NT2/D1 (cell line): ENCODE measurements at regions not wholly inside any gene's neighbourhood (a gene's known extent, or its start where the extent isn't known, plus 50 kb on each side); places are given as distances from the start of the nearest gene placed in this dataset.

Experiments
- SUZ12 ChIP-seq: IDR thresholded peaks from 2 replicates; pipeline ENCODE4 v1.6.1; 2011; ENCODE audit not compliant: insufficient read length, insufficient read depth; ENCODE audit errors: extremely low read depth
- YY1 ChIP-seq: IDR thresholded peaks from 2 replicates; pipeline ENCODE4 v1.6.1; 2011; ENCODE audit not compliant: insufficient read length, insufficient read depth
- ZNF274 ChIP-seq: IDR thresholded peaks from 2 replicates; pipeline ENCODE4 v1.6.1; 2011; ENCODE audit warnings: mild to moderate bottlenecking, low read depth, low read length

DNA sequence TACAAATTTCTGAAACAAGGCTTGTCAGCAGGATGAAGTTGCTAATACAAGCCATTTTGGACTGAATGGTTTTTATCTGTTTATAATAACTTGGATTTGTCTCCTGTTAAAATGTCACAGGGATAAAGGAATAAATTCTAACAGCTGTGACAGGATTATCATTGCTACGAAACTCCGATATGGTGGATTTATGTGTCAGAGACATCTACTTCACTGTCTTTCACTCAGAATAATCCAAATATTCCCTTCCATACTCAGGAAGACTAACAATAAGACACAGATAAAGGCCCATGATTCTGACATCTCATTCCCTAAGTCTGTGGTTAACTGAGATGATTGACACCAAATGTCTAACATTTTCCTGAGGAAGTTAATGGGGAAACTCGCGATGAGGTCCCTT lies 529.8 kb upstream of the GOT2 start:
- TF ChIP-seq SUZ12 = no peak
- no peak for TF ChIP-seq YY1
- TF ChIP-seq ZNF274 = no peak
